ENCODE measurements at regions not wholly inside any gene's neighbourhood (a gene's known extent, or its start where the extent isn't known, plus 50 kb on each side); places are given as distances from the start of the nearest gene placed in this dataset.

- H4K20me1 ChIP-seq (replicated peaks in 1 of 2; ENCODE audit: control insufficient read depth in 1 of 2, insufficient read depth in 2 of 2, low read length in 2 of 2) = no peaks in the 10 kb centered on the region
- H2BK15ac ChIP-seq (ENCODE audit: low read length) = no peak overlapping the region
- no peak overlapping the region for H3K18ac ChIP-seq (ENCODE audit: extremely low read depth, low read length)
- no peak overlapping the region for H2AFZ ChIP-seq (ENCODE audit: low read length)
- FAIRE-seq (no peak), DNase-seq (ENCODE audit: low read depth in 1 of 2, low spot score in 2 of 2) (no peak)
- H3K56ac ChIP-seq (replicated peaks; ENCODE audit: insufficient read length, low read depth, low read length) = no peak overlapping the region
- H2AK5ac ChIP-seq (ENCODE audit: low read depth, low read length) = no peak overlapping the region
- no peaks in the 10 kb centered on the region for H3K4me1 ChIP-seq (replicated peaks in 1 of 4; ENCODE audit: control insufficient read depth in 3 of 4, insufficient read depth in 4 of 4, low read length in 3 of 4)
- H2BK12ac ChIP-seq (ENCODE audit: low read depth, low read length) = no peak overlapping the region
- CTCF ChIA-PET (ENCODE audit: partially characterized antibody) = no interaction called here
- no peak overlapping the region for H3K27ac ChIP-seq (ENCODE audit: low read depth, low read length)
- no peak overlapping the region for H2BK5ac ChIP-seq (ENCODE audit: low read depth, low read length)
- H4K8ac ChIP-seq (ENCODE audit: extremely low read depth, insufficient read depth, low read length) = no peak overlapping the region
- no peak for TF ChIP-seq GTF2F1 (IDR thresholded peaks at IDR 0.05; ENCODE audit: borderline replicate concordance, low read depth, low read length)
- no peak for TF ChIP-seq POU5F1 (IDR thresholded peaks at IDR 0.05; ENCODE audit: low read depth, low read length)
- no peak for TF ChIP-seq ATF2 (IDR thresholded peaks at IDR 0.05; ENCODE audit: low read length)
- peaks cover 0 to 2% of the 10 kb centered on the region in 2 experiments; a peak in 2 of 4 replicates for H3K9me3 ChIP-seq (ENCODE audit: insufficient read depth in 2 of 2, low read depth in 1 of 2, low read length in 1 of 2)
- H3K23ac ChIP-seq (ENCODE audit: insufficient read length) = no peak overlapping the region
- no peak overlapping the region for H3K14ac ChIP-seq (ENCODE audit: insufficient read length)
- no peak overlapping the region for H4K91ac ChIP-seq (replicated peaks; ENCODE audit: insufficient read length, low read length)
- H3K27me3 ChIP-seq (replicated peaks in 1 of 4; ENCODE audit: control insufficient read depth in 3 of 4, extremely low read depth in 1 of 4, insufficient read depth in 3 of 4, low read length in 3 of 4) = no peaks in the 10 kb centered on the region
- H3K4ac ChIP-seq (replicated peaks; ENCODE audit: insufficient read length, low read depth, low read length) = no peak overlapping the region
- H3K36me3 ChIP-seq (ENCODE audit: control insufficient read depth in 2 of 4, insufficient read depth in 4 of 4, low read length in 3 of 4) = no peaks in the 10 kb centered on the region
- H2BK120ac ChIP-seq (replicated peaks; ENCODE audit: low read depth, low read length) = no peak overlapping the region
- no peak overlapping the region for H3K9ac ChIP-seq (replicated peaks in 1 of 4; ENCODE audit: extremely low read depth in 1 of 4, low read depth in 3 of 4, low read length in 3 of 4)
- no peak overlapping the region for H4K5ac ChIP-seq (ENCODE audit: insufficient read length, low read depth, low read length)
- no peaks in the 10 kb centered on the region for H3K79me2 ChIP-seq (ENCODE audit: control insufficient read depth in 1 of 2, insufficient read depth in 2 of 2, low read length in 2 of 2)
- H3K4me3 ChIP-seq (ENCODE audit: extremely low read depth in 1 of 4, insufficient read depth in 2 of 4, low read depth in 3 of 4, low read length in 4 of 4) = no peak overlapping the region
- POLR2A ChIA-PET (ENCODE audit: partially characterized antibody) = no interaction called here
- no peak overlapping the region for H2BK20ac ChIP-seq (ENCODE audit: low read length)
- 61% methylated on average over 3 of the region's 3 CpGs; no CpG with 5 or more reads in 1 of the 2 experiments for WGBS, 2 experiments (ENCODE audit: extremely low coverage in 1 of 2, insufficient coverage in 1 of 2, insufficient read length in 1 of 2, insufficient replicate concordance in 2 of 2, low coverage in 1 of 2, low lambda C conversion rate in 2 of 2, missing lambda C conversion rate in 1 of 2)
- H3K23me2 ChIP-seq (ENCODE audit: low read depth, low read length) = no peaks in the 10 kb centered on the region
- H3K79me1 ChIP-seq (ENCODE audit: low read depth, low read length) = no peaks in the 10 kb centered on the region
- no peak overlapping the region for H3K4me2 ChIP-seq (ENCODE audit: insufficient read depth in 1 of 2, low read depth in 2 of 2, low read length in 2 of 2)
These were observed 506.3 kb downstream of the TYW1 start for GRCh38 chr7:67502929-67503328.

Measured in H1 (cell line).